DMS53 treated with DMSO at 0.1 percent for 48 hours (cell line): ENCODE measurements at regions not wholly inside any gene's neighbourhood (a gene's known extent, or its start where the extent isn't known, plus 50 kb on each side); places are given as distances from the start of the nearest gene placed in this dataset.

Source experiments
- DNase-seq: peaks from one replicate; lab custom pipeline; 2025; ENCODE audit not compliant: unreplicated experiment; lab: John Stamatoyannopoulos, UW

DNA sequence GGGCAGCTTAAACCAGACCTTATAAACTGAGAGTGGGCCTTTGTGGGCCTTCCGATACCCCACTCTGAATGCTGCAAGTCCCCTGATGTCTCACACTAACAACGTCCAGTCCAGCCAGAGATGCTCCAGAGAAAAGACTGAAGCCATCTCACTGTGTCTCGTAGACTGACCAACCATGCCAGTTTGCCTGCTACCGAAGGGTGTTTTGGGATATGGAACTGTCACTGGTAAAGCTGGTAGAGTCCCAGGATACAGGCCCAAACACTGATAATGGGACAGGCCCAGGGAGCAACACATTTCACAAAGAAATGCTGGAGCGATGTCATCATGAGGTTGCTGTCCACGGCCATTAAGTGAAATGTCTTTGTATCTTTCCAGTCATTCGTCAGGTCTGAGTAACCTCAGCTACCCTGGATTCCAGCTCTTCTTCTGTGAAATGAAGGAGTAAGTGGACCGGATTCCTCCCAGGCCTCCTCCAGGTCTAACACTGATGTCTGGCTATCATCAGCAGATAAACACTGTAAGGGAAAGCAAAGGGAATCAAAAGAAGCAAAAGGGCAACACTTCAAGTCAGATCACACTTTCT lies 81.6 kb downstream of the SLC5A7 start:
- no peak for DNase-seq

DNA sequence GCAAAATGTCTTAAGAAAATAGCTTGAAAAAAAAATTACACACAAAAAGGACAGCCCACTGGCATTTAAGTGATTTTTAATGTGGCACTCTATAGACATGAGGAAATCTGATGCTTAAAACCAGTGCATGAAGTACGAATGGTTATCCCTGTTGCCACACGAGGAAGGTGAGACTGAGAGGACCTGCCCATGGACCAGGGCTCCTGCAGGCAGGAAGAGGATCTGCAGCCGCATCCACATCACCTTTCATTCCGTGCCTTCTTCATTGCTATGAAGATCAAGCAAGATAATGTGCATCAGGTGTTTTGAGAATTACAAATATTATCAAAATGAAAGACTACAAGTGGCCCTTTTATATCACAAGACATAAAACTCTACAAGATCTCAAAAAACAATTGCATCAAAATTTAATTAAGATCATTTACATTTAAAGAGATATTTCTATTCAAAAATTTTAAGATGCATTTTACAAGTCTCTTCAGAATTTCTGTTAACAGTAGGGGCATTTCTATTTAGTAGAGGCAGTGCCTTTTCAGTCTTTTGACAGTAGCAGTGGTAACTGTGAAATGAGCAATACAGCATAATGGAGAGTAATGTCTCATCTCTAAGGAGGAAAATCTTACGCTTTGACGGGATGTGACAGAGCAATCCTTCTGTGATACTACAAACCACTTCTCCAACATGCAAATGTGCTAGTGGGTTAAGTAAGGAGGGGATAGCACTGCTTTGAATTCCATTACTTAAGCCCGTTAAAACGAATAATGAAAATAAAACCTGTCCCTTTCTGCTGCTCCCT lies 83.4 kb downstream of the SLC5A7 start:
- no peak for DNase-seq

DNA sequence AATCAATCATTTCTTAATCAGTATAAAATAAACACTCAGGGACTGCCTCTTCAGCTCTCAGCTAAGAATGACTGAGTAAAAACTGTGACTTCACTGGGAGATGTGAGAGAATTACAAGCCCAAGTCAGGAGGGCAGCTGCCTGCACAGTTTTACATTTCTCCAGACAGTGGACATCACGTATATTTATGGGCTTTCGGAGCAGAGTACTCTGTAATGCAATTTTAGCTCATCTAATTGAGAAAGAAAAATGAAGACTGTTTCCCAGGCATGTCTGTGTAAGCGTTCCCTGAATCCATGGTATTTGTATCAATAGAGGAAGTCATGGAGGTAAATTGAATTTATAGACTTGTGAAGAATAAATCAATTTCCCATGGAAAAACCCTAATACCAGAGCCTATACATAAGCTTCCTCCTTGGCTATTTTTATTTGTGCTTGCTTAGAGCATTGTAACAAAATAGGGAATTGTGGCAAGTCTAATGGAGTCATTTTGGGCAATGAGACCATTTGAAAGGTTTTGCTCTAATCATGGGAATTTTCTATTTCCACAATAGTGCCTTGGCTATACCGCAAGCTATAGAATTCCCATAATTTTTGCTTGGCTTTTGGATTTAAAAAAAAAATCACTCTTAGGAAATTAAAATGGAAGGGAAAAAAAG lies 87.2 kb downstream of the SLC5A7 start:
- no peak for DNase-seq

DNA sequence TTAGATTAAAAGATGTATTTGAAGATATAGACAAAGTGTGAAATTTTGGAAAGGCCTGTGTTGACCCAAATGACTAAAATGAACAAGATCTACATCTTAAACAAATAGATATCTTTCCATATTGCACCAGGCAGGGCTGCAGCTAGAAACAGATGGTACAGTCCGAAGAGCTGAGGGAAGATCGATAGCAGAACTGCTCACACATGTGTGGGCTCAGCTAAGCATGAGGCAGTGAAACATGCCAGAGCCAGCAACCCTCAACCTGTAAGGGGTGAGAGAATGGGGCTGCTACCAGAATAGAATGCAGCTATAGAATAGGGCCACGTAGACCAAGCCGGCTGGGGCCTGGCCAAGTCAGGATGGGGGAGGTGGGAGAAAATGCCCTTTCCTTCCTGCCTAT lies 87.8 kb downstream of the SLC5A7 start:
- DNase-seq = no peak

DNA sequence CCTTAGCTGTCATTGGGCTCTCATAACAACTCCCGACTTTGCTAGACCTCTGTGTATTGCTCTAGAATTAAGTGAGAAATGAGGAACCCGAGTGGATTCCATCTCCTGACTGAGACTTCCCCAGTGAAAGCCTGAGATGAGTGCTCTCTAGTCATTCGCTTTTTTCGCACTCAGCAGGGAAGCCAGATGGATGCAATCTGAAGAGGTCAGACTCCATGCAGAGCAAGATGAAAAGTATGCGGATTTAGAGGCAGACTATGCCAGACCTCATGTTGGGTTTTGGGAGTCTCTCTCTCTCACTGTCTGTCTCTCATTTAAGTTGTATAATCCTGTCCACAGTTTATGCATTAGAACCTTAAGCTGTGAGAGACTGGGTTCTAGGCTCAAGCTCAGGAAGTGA lies 88.6 kb downstream of the SLC5A7 start:
- DNase-seq = no peak

DNA sequence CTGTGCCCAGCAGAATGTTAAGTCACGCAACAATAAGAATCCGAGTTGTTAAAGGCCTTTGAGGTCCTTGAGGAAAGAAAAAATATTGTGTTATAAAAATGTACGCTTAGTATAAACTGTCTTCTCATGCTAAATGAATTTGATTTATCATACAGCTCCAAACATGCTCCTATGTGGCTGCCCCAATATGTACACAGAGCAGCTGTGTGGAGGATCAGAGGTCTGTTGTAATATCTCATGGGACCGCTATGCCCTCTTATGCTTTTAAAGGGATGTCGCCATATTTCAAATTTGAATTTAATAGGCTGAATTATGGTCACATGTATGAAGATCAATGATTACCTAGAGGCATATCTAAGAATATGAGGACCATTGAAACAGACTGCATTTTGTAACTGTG lies 90.2 kb downstream of the SLC5A7 start:
- DNase-seq = no peak

DNA sequence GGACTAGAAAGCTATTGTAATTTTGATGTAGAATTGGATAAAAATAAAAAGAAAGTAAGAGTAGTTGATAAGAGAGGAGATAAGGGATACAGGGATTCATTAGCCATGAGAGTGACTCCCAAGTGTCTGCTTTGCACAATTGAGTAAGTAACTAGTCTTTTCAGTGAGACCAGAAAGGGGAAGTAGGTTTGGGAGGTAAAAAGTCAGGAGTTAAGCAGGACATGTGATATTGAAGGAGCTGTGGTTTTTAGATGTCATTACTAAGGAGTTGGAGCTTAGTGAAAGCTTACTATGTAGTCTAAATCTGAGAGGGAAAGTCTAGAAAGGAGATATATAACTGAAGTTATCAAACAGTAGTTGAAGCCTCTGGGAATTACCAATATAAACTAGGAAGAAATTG lies 93.4 kb downstream of the SLC5A7 start:
- DNase-seq = no peak

DNA sequence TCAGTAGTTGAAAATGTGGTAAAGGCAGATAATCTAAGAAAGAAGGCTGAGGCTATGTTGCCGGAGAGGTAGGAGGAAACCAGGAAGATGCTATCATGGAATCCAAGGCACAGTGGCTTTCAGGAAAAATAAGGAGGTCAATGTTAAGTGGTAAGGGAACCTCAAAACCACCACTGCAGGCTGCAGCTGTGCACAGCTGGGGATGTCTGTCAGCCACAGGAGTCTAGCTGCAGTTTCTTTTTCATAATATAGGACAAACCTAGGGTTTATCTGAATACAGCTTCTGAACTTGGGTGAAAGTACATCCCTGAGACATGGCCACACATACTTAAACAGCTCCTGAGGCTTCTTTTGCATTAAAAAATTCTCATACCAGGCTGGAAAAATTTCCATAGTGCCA lies 93.9 kb downstream of the SLC5A7 start:
- no peak for DNase-seq

DNA sequence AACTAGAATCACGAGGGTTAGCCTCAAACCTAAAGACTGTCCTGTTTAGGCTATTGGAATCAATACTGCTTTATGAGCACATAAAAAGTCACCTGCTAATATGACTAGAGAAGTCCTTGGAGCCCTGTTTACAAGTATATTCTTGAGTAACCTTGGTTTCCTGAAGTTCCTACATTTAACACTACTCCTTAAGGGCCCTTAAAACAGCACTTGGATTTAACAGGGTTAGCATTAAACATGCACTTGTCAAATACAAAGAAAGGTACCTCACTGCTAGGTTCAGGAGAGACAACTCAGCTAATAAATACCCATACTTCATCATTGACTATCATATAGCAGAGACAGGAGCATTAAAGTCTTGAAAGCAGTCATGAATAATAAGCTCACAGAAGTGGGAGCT lies 96.7 kb downstream of the SLC5A7 start:
- DNase-seq = no peak

DNA sequence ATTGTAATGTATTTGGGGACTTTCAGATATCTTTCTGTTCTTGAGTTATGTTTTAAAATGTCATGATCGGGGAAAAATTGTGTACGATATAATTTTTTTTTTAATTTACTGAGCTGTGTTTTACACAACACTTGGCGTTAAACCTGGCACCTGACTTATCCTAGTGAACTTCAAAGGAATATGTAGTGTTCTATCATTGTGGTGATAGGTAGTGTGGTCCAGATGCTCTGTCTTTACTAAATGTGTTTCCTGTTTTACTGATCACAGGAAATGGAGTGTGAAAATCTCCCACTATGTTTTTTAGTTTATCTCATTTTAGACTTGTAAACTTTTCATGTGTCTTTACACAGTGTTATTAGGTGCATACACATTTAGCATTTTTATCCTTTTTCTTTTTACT lies 98.0 kb downstream of the SLC5A7 start:
- DNase-seq = no peak

DNA sequence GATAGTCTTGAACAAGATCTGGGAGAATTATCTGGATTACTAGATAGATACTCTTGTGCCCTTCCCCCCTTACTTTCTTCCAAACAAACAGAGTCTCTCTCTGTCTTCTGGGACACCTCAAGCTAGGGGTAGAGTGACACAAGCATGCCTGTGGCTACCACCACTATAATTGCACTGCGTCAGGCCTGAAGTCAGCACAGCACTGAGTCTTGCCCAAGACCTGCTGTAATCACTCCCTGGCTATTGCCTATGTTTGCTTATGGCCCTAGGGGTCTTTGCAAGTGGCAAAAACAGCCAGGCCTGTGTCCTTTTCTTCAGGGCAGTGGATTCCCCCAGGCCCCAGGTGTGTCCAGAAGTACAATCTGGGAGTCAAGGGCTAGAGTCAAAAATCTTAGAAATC lies 106.6 kb downstream of the SLC5A7 start:
- no peak for DNase-seq

DNA sequence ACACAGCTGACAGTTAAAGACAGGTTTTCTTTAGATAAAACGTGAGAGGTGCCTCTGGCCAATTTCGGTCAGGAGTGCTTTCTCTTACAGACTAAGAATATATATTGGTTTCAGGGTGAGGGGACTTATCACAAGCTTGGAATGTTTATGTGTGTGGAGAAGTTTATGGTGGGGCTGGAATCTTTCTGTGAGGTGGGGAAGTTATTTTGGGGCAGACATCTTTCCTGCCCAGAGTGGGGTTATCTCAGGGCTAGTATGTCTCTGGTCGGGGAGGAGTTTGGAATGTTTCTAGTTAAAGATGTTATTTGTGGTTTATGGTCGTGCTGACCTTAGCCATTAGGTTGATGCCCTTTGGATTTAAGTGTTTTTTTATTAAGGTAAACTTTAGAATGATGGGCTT lies 115.2 kb downstream of the SLC5A7 start:
- DNase-seq = no peak

DNA sequence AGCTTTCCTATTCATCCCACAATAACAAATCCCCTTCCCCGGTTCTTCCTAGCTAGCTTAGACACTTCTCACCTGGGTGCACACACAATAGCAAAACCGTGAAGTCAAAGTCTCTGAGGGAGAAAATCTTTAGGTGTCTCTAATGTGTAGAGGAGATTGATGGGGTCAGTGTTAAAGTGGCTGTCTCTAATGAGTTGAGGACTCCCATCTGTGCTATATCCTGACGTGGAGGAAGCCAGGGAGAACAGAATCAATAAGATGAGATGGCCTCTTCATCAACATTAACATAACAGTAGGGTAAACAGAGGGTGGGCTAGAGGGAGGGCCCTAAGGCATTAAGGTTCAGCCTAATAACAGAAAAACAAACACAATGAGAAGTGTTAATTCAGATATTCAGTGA lies 120.4 kb downstream of the SLC5A7 start:
- DNase-seq = no peak

DNA sequence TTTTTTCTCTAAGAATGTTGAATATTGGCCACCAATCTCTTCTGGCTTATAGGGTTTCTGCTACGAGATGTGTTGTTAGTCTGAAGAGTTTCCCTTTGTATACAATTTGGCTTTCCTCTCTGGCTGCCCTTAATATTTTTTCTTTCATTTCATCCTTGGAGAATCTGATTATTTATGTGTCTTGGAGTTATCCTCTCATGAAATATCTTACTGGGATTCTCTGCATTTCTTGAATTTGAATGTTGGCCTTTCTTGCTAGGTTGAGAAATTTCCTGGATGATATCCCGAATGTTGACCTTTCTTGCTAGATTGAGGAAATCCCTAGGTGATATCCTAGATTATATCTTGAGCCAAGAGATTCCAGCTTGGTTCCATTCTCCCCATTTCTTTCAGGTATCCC lies 125.6 kb downstream of the SLC5A7 start:
- DNase-seq = no peak

DNA sequence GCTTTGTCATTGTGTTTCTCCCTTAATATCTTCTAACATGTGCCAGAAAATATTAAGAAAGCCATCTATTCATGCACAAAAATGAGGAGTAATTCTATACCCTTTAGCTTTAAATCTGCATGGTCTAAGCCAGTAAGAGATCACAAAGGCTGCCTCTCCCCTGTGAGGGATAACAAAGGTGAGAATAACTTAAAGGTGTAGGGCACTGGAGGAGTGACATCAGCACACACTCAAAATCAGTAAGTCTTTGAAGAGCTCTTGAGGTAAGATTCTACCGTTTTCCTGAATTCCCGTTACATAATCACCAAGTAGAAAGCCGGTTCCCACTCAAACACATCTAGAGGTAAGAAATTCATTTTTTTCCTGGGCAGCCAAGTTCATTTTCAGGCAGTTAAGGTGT lies 123.9 kb upstream of the SULT1C3 start:
- DNase-seq = no peak

DNA sequence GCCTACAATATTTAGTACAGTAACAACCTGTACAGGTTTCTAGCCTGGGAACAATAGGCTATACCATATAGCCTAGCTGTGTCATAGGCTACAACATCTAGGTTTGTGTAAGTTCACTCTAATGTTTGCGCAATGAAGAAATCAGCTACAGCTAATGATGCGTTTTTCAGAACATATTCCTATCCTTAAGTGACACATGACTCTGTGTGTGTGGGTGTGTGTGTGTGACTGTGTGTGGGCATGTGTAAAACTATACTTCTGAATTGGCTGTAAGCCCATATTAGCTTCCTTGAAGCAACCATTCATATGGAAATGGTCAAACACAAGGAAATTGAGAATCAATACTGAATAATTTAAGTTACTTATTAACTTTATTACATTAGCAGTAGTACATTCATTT lies 120.8 kb upstream of the SULT1C3 start:
- DNase-seq = no peak

DNA sequence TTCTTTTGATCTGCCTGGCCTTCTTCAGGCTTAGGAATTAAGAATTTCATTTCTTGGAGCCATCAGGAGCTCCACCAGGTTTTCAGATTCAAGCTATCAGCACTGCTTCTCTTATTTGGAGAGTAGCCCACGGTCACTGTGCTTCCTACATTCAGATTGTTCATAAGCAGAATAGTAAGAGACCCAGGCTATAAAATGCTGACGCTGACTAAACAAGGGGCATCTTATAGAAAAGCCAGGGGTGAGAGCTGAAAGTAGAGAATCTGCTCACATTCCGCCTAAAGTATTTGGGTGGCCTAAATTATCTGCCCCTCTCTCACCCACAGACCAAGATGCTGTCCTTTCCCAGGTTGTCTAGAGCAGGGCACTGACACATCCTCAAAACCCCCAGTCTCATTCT lies 120.3 kb upstream of the SULT1C3 start:
- DNase-seq = no peak

DNA sequence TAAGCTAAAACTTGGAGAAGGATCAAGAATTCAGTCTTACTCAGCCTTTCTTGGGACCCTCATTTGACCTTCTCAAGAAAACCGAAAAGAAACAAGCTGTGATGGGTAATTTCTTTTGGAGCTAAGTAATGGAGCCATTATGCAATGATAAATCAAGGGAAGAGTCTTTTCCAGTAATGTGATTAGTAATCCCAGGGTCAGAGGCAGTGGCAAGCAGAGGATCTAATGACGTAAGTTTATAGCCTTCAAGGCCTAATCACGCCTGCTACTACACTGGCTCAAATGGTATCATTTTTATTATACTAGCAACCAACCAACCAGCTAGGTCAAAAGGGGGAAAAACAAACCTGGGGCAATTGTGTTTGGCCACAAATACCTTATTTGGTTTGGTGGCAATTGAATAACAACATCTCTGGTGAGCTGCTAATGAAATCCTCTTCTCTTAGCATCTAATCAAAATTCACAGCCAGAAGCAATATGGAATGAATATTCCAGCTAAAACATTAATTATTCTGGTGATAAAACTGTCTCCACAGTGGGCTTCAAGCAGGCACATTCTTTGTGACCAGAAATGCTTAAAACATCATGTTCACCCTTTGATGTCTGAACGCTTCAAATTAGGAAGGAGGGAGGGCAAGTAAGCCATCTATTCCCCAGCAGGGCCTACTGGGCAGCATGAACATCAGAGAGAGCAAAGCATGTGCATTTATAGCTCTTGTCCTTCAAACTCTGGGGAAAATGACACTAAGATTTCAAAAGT lies 114.9 kb upstream of the SULT1C3 start:
- no peak for DNase-seq

DNA sequence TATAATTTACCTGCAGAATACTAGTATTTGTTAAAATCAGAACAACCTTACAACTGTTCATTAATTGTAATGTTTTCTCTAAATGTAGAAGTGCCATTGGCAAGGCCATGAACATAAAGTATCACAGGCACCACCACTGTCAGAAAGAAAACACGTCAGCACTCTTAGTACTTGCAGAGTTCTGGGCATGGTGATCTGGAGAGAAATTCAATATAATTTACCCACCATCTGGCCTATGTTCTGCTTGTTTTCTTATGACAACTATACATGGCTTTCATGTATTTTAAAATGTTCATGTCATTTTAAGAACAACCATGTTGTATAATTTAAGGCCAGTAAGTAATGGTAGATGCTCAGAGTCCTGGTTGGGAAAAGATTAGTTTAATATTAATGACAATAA lies 114.2 kb upstream of the SULT1C3 start:
- no peak for DNase-seq

DNA sequence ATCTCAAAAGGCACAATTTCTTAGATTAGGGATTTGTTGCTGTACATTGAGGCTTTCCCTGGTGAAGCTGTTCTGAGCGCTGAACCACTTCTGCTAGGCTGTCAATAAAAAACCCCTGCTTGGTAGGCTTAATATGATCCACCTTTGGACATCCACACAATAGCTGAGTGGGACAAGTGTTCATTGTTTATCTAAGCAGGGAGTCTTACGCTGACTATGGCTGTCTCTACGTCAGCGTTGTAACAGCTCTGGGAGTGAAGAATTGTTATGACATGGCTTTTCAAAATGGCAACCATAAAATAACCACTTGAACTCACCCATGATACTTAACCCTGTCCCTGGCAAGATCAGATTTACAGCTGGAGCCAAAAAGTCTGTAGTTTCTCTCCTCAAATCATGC lies 111.5 kb upstream of the SULT1C3 start:
- DNase-seq = peak; percentile 79

DNA sequence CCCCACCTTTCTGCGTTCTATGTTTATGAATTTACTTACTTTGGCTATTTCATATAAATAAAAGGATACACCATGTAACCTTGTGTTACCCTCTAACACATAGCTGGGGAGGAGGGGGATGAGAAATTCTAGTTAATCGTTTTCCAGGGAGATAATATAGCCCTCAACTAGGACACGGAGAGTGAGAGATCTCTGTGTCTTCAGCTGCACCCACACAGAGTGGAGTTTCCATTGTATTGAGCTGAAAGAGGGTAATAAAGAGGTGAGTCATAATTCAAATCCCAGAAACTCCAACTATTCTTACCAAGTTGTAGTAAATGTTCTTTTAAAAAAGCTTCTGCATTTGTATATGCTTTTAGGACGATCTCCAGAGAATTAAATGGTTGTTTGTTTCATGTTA lies 110.1 kb upstream of the SULT1C3 start:
- peak; percentile 8 for DNase-seq

DNA sequence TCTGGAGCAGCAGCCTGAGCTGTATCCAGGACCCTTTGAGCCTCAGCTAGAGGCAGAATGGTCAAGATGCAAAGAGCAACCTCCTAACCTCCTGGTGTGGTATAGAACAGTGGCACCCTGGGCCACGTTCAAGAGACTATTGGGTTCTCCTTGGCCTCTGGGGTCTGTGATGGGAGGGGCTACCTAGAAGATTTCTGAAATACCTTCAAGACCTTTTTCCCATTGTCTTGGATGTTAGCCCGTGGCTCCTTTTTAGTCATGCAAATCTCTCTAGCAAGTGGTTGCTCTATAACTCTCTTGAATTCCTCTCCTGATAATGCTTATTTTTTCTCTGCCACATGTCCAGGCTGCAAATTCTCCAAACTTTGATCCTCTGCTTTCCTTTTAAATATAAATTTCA lies 106.3 kb upstream of the SULT1C3 start:
- no peak for DNase-seq
